ENCODE measurements at regions not wholly inside any gene's neighbourhood (a gene's known extent, or its start where the extent isn't known, plus 50 kb on each side); places are given as distances from the start of the nearest gene placed in this dataset.

- DNase-seq = no peak
These were observed 295.5 kb downstream of the IRX1 start for GRCh38 chr5:3891113-3891512.

GRCh38 chr5:3893527-3893926 is 297.9 kb downstream of the IRX1 start:
- DNase-seq = no peak

GRCh38 chr5:3893975-3894374 is 298.3 kb downstream of the IRX1 start:
- DNase-seq = no peak

- no peak for DNase-seq
These were observed 300.5 kb downstream of the IRX1 start for GRCh38 chr5:3896098-3896497.

- no peak for DNase-seq
These were observed 303.5 kb downstream of the IRX1 start for GRCh38 chr5:3899093-3899492.

GRCh38 chr5:3904584-3904983 is 309.0 kb downstream of the IRX1 start:
- DNase-seq = no peak

- no peak for DNase-seq
These were observed 309.4 kb downstream of the IRX1 start for GRCh38 chr5:3905031-3905430.

- no peak for DNase-seq
These were observed 309.9 kb downstream of the IRX1 start for GRCh38 chr5:3905521-3905920.

- DNase-seq = no peak
These were observed 315.5 kb downstream of the IRX1 start for GRCh38 chr5:3911111-3911510.

- no peak for DNase-seq
These were observed 316.1 kb downstream of the IRX1 start for GRCh38 chr5:3911773-3912172.

- no peak for DNase-seq
These were observed 317.2 kb downstream of the IRX1 start for GRCh38 chr5:3912790-3913189.

- no peak for DNase-seq
These were observed 317.6 kb downstream of the IRX1 start for GRCh38 chr5:3913279-3913678.

- DNase-seq = no peak
These were observed 329.4 kb downstream of the IRX1 start for GRCh38 chr5:3925022-3925421.

GRCh38 chr5:3925935-3926334 is 330.3 kb downstream of the IRX1 start:
- DNase-seq = no peak

GRCh38 chr5:3929799-3930198 is 334.2 kb downstream of the IRX1 start:
- DNase-seq = no peak

- DNase-seq = no peak
These were observed 336.3 kb downstream of the IRX1 start for GRCh38 chr5:3931976-3932375.

GRCh38 chr5:3933536-3933935 is 337.9 kb downstream of the IRX1 start:
- no peak for DNase-seq

GRCh38 chr5:3933966-3934365 is 338.3 kb downstream of the IRX1 start:
- DNase-seq = no peak

- DNase-seq = no peak
These were observed 348.2 kb downstream of the IRX1 start for GRCh38 chr5:3943859-3944258.

GRCh38 chr5:3944930-3945329 is 349.3 kb downstream of the IRX1 start:
- no peak for DNase-seq

GRCh38 chr5:3948838-3949237 is 353.2 kb downstream of the IRX1 start:
- DNase-seq = no peak

GRCh38 chr5:3954199-3954598 is 358.6 kb downstream of the IRX1 start:
- no peak for DNase-seq

GRCh38 chr5:3954633-3955032 is 359.0 kb downstream of the IRX1 start:
- DNase-seq = no peak

GRCh38 chr5:3957658-3958057 is 362.0 kb downstream of the IRX1 start:
- DNase-seq = no peak

GRCh38 chr5:3958389-3958788 is 362.8 kb downstream of the IRX1 start:
- DNase-seq = no peak

- no peak for DNase-seq
These were observed 366.5 kb downstream of the IRX1 start for GRCh38 chr5:3962113-3962512.
